HEK293 (cell line): ENCODE measurements at regions not wholly inside any gene's neighbourhood (a gene's known extent, or its start where the extent isn't known, plus 50 kb on each side); places are given as distances from the start of the nearest gene placed in this dataset.

Source experiments
- CTCF ChIA-PET: fragments of 350-600 bp; formaldehyde crosslinking; extraction: SDS; loops from one replicate; lab custom pipeline; 2021; ENCODE audit warnings: antibody characterized with exemption; lab: Yijun Ruan, JAX
- POLR2A ChIA-PET: fragments of 300-600 bp; formaldehyde crosslinking; extraction: SDS; loops from one replicate; lab custom pipeline; 2020; ENCODE audit warnings: antibody characterized with exemption, inconsistent platforms; lab: Yijun Ruan, JAX
- H3K27ac ChIP-seq: fragments of 200-500 bp; sonication (Bioruptor generic); 2 replicates; pipeline ENCODE4 v1.5.1; 2014; ENCODE audit warnings: low read depth, low read length, control low read depth, inconsistent platforms; ENCODE audit errors: extremely low read depth
- H3K36me3 ChIP-seq, 2 experiments: fragments of 200-500 bp in 1 of 2; sonication (Bioruptor generic) in 1 of 2; 1 replicate in 1 of 2; 2 replicates in 1 of 2; pipeline ENCODE4 v1.5.1; 2014 to 2017; ENCODE audit warnings: inconsistent platforms in 2 of 2, low read length in 2 of 2; ENCODE audit not compliant: control insufficient read depth in 2 of 2, insufficient read depth in 1 of 2
- H3K4me1 ChIP-seq: fragments of 200-500 bp; sonication (Bioruptor generic); 2 replicates; pipeline ENCODE4 v1.5.1; 2014; ENCODE audit warnings: mild to moderate bottlenecking, low read length, inconsistent platforms; ENCODE audit not compliant: control insufficient read depth, insufficient read depth
- H3K4me3 ChIP-seq: 2 replicates; pipeline ENCODE4 v1.5.1; 2011; ENCODE audit warnings: low read depth, mild to moderate bottlenecking, control low read depth, low read length, moderate library complexity
- H3K9me3 ChIP-seq: fragments of 200-500 bp; sonication (Bioruptor generic); 2 replicates; pipeline ENCODE4 v1.5.1; 2014; ENCODE audit warnings: low read depth, low read length, inconsistent platforms; ENCODE audit not compliant: control insufficient read depth, insufficient read depth
- BCL11A ChIP-seq: fragments of 450-650 bp; formaldehyde crosslinking; IDR thresholded peaks from 2 replicates; pipeline ENCODE4 v1.5.1; 2016; ENCODE audit warnings: low read depth, missing biosample characterization, missing genetic modification characterization
- FEZF1 ChIP-seq: fragments of 450-650 bp; formaldehyde crosslinking; IDR thresholded peaks from 2 replicates; pipeline ENCODE4 v1.5.1; 2016; ENCODE audit warnings: missing biosample characterization, missing genetic modification characterization
- GLI2 ChIP-seq: fragments of 450-650 bp; formaldehyde crosslinking; IDR thresholded peaks from 2 replicates; pipeline ENCODE4; 2017; ENCODE audit warnings: missing biosample characterization, missing genetic modification characterization, low read depth, borderline replicate concordance
- KLF10 ChIP-seq: fragments of 450-650 bp; IDR thresholded peaks from 2 replicates; pipeline ENCODE4 v1.5.1; 2018; ENCODE audit warnings: missing biosample characterization, mild to moderate bottlenecking, missing genetic modification characterization
- MEIS1 ChIP-seq: sonication (generic); formaldehyde crosslinking; IDR thresholded peaks from 2 replicates; pipeline ENCODE4 v1.8.1; 2022; ENCODE audit warnings: missing genetic modification reagents, mild to moderate bottlenecking, borderline replicate concordance
- MZF1 ChIP-seq: fragments of 450-650 bp; formaldehyde crosslinking; IDR thresholded peaks from 2 replicates; pipeline ENCODE4 v1.5.1; 2017; ENCODE audit warnings: missing biosample characterization, missing genetic modification characterization, borderline replicate concordance
- OSR2 ChIP-seq: fragments of 450-650 bp; formaldehyde crosslinking; IDR thresholded peaks from 2 replicates; pipeline ENCODE4 v1.5.1; 2016; ENCODE audit warnings: missing biosample characterization, missing genetic modification characterization
- SP7 ChIP-seq: fragments of 450-650 bp; formaldehyde crosslinking; IDR thresholded peaks from 2 replicates; pipeline ENCODE4 v1.5.1; 2016; ENCODE audit warnings: missing biosample characterization, missing genetic modification characterization
- TCF7L2 ChIP-seq: IDR thresholded peaks from 2 replicates; pipeline ENCODE4 v1.6.1; 2011; ENCODE audit warnings: low read depth, mild to moderate bottlenecking, inconsistent platforms, low read length, moderate library complexity, borderline replicate concordance
- TRIM28 ChIP-seq: IDR thresholded peaks from 2 replicates; pipeline ENCODE4 v1.6.1; 2011; ENCODE audit warnings: low read length, control low read depth, borderline replicate concordance
- ZBTB17 ChIP-seq: fragments of 450-650 bp; formaldehyde crosslinking; IDR thresholded peaks from 2 replicates; pipeline ENCODE4 v1.5.1; 2016; ENCODE audit warnings: missing biosample characterization, missing genetic modification characterization
- ZBTB8A ChIP-seq: fragments of 450-650 bp; formaldehyde crosslinking; IDR thresholded peaks from 2 replicates; pipeline ENCODE4 v1.5.1; 2016; ENCODE audit warnings: missing biosample characterization, missing genetic modification characterization
- ZFHX2 ChIP-seq: fragments of 450-650 bp; formaldehyde crosslinking; conservative IDR thresholded peaks from 2 replicates; pipeline ENCODE4 v1.5.1; 2016; ENCODE audit warnings: missing biosample characterization, missing genetic modification characterization
- ZFP37 ChIP-seq: fragments of 450-650 bp; formaldehyde crosslinking; IDR thresholded peaks from 2 replicates; pipeline ENCODE4 v1.5.1; 2016; ENCODE audit warnings: missing biosample characterization, missing genetic modification characterization
- ZFP69B ChIP-seq: fragments of 450-650 bp; formaldehyde crosslinking; IDR thresholded peaks from 2 replicates; pipeline ENCODE4 v1.5.1; 2016; ENCODE audit warnings: missing biosample characterization, missing genetic modification characterization
- ZNF223 ChIP-seq: fragments of 450-650 bp; formaldehyde crosslinking; IDR thresholded peaks from 2 replicates; pipeline ENCODE4 v1.5.1; 2016; ENCODE audit warnings: missing biosample characterization, missing genetic modification characterization
- ZNF248 ChIP-seq: fragments of 450-650 bp; formaldehyde crosslinking; IDR thresholded peaks from 2 replicates; pipeline ENCODE4 v1.5.1; 2017; ENCODE audit warnings: missing biosample characterization, missing genetic modification characterization
- ZNF274 ChIP-seq, 2 experiments: fragments of 200-500 bp in 1 of 2; fragments of 450-650 bp in 1 of 2; sonication (Bioruptor generic) in 1 of 2; formaldehyde crosslinking in 1 of 2; IDR thresholded peaks; 2 replicates each; pipeline versions ENCODE4 v1.5.1 to v1.6.1; 2014 to 2016; ENCODE audit warnings: borderline replicate concordance in 1 of 2, inconsistent platforms in 1 of 2, low read length in 1 of 2, missing biosample characterization in 1 of 2, missing genetic modification characterization in 1 of 2
- ZNF350 ChIP-seq: fragments of 450-650 bp; formaldehyde crosslinking; IDR thresholded peaks from 2 replicates; pipeline ENCODE4 v1.5.0; 2017; ENCODE audit warnings: missing biosample characterization, mild to moderate bottlenecking, missing genetic modification characterization
- ZNF394 ChIP-seq: fragments of 450-650 bp; formaldehyde crosslinking; IDR thresholded peaks from 2 replicates; pipeline ENCODE4 v1.5.1; 2016; ENCODE audit warnings: missing biosample characterization, missing genetic modification characterization, mild to moderate bottlenecking, moderate library complexity, borderline replicate concordance
- ZNF433 ChIP-seq: fragments of 450-650 bp; formaldehyde crosslinking; IDR thresholded peaks from 2 replicates; pipeline ENCODE4 v1.5.1; 2016; ENCODE audit warnings: missing biosample characterization, missing genetic modification characterization, low read depth
- ZNF629 ChIP-seq: fragments of 450-650 bp; formaldehyde crosslinking; IDR thresholded peaks from 2 replicates; pipeline ENCODE4 v1.5.1; 2017; ENCODE audit warnings: missing biosample characterization, missing genetic modification characterization
- ZNF664 ChIP-seq: fragments of 450-650 bp; formaldehyde crosslinking; IDR thresholded peaks from 2 replicates; pipeline ENCODE4 v1.5.1; 2016; ENCODE audit warnings: missing biosample characterization, missing genetic modification characterization
- ZNF747 ChIP-seq: fragments of 450-650 bp; formaldehyde crosslinking; IDR thresholded peaks from 2 replicates; pipeline ENCODE4 v1.5.1; 2016; ENCODE audit warnings: missing biosample characterization, missing genetic modification characterization
- ZSCAN30 ChIP-seq: fragments of 450-650 bp; IDR thresholded peaks from 2 replicates; pipeline ENCODE4 v1.5.1; 2018; ENCODE audit warnings: missing biosample characterization, mild to moderate bottlenecking, missing genetic modification characterization, moderate library complexity
- TF ChIP-seq, protein P1 (sequence below): fragments of 450-650 bp; formaldehyde crosslinking; IDR thresholded peaks from 2 replicates; pipeline ENCODE4 v1.5.1; 2016; ENCODE audit warnings: missing biosample characterization, missing genetic modification characterization
- TF ChIP-seq, protein P2 (sequence below): fragments of 450-650 bp; formaldehyde crosslinking; IDR thresholded peaks from 2 replicates; pipeline ENCODE4 v1.5.1; 2017; ENCODE audit warnings: missing biosample characterization, missing genetic modification characterization
- TF ChIP-seq, protein P3 (sequence below): fragments of 450-650 bp; formaldehyde crosslinking; IDR thresholded peaks from 2 replicates; pipeline ENCODE4 v1.5.1; 2016; ENCODE audit warnings: missing biosample characterization, missing genetic modification characterization

DNA sequence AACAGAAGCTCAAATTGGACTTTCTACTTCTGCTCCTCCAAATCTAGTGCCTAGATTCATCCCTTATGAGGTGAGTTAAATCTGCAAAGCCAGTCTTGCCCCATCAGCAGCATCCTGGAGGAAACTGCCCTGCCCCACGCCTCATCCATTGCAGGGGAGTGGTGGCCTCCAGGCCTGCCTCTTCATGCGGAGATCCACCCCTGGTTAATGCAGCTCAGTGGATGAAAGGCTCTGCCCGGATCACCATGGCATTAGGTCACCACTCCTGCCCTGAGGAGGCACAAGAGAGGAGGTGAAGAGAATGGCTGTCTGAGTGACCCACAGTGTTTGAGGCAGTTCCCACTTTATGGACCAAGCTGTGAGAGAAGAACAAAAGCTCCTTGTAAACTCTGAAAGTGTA is 218.1 kb downstream of the C12orf75 start:
- CTCF ChIA-PET: interaction anchor here (0.6 kb wide), 2 partner anchors 52 to 808 kb away, joined by 3 read pairs; no protein-coding TSS in a partner anchor
- Histone ChIP-seq H3K9me3 (no peaks in the 10 kb centered on the region), H3K27ac (no peak overlapping the region), H3K4me3 (no peak overlapping the region), H3K4me1 (no peaks in the 10 kb centered on the region), H3K36me3 (no peaks in the 10 kb centered on the region)
- POLR2A ChIA-PET: no interaction called here
- TF ChIP-seq ZFP37 (no peak), ZNF664 (tag by site-specific recombination) (no peak), ZNF747 (tag by site-specific recombination) (no peak), ZNF248 (tag by site-specific recombination) (no peak), ZSCAN30 (no peak)
- TF ChIP-seq, protein P1, sequence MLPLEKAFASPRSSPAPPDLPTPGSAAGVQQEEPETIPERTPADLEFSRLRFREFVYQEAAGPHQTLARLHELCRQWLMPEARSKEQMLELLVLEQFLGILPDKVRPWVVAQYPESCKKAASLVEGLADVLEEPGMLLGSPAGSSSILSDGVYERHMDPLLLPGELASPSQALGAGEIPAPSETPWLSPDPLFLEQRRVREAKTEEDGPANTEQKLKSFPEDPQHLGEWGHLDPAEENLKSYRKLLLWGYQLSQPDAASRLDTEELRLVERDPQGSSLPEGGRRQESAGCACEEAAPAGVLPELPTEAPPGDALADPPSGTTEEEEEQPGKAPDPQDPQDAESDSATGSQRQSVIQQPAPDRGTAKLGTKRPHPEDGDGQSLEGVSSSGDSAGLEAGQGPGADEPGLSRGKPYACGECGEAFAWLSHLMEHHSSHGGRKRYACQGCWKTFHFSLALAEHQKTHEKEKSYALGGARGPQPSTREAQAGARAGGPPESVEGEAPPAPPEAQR: no peak

DNA sequence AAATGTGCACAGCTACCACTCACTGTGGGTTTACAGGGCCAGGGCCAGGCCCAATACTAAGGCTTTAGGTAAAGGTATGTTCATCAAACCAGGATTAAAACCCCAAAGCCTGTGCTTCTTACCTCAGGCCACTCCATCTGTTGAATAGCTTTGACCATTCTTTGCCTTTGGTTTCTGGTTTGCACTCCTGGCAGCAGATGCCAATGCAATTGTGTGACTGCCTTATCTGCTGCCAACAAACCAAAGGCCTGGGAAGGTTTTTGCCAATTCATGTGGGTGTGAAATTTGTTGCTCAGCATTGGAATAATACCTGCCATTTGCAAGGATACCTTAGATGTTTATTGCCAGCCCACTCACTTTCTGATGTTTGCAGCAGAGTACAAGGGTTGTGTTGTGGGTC is 221.6 kb downstream of the C12orf75 start:
- ChIA-PET POLR2A (interaction anchor here (1.1 kb wide), 1 partner anchor 16 kb away, joined by 3 read pairs; no protein-coding TSS in a partner anchor), CTCF (interaction anchor here (0.5 kb wide), 1 partner anchor 77 kb away, joined by 5 read pairs; no protein-coding TSS in a partner anchor)
- H3K4me1 ChIP-seq: 0 out of 2 replicates have a peak, but pooled peaks cover 3% of the 10 kb centered on the region
- no peak overlapping the region for H3K4me3 ChIP-seq
- H3K27ac ChIP-seq: no peak overlapping the region
- H3K9me3 ChIP-seq: no peaks in the 10 kb centered on the region
- TF ChIP-seq, protein P2, sequence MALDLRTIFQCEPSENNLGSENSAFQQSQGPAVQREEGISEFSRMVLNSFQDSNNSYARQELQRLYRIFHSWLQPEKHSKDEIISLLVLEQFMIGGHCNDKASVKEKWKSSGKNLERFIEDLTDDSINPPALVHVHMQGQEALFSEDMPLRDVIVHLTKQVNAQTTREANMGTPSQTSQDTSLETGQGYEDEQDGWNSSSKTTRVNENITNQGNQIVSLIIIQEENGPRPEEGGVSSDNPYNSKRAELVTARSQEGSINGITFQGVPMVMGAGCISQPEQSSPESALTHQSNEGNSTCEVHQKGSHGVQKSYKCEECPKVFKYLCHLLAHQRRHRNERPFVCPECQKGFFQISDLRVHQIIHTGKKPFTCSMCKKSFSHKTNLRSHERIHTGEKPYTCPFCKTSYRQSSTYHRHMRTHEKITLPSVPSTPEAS (tag by site-specific recombination): no peak
- TF ChIP-seq ZFHX2: 0 out of 2 replicates have a peak, but pooled peaks have one; percentile 11
- no peaks in the 10 kb centered on the region for H3K36me3 ChIP-seq

DNA sequence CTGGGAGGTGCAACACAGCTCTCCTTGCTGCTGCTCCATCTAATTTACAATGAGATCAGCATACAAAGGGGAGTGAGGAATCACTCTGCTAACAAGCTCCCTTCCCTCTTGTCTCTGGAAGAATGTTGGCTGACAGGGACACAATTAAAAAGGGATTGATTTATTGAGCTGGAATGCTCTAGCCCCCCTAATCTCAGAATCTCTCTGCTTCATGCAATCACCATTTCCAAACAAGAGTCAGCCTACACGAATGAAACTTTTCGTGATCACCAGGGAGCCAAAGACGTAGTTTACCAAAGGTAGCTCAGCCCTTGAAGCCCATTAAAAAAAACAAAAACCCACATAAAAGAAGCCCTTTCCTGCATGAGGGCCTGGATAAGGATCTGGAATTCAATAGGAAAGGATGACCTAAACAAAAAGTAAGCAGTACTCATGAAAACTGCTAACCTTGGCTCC is 223.8 kb downstream of the C12orf75 start:
- CTCF ChIA-PET: interaction anchor here (0.7 to 2.2 kb wide), 2 partner anchors 41 to 583 kb away, joined by 3 to 4 read pairs; no protein-coding TSS in a partner anchor
- Histone ChIP-seq H3K4me1 (0 out of 2 replicates have a peak, but pooled peaks cover 3% of the 10 kb centered on the region), H3K4me3 (no peak overlapping the region), H3K27ac (no peak overlapping the region), H3K9me3 (no peaks in the 10 kb centered on the region), H3K36me3 (no peaks in the 10 kb centered on the region)
- POLR2A ChIA-PET: interaction anchor here (0.8 kb wide), 1 partner anchor 8 kb away, joined by 4 read pairs; no protein-coding TSS in a partner anchor
- TF ChIP-seq, protein P3, sequence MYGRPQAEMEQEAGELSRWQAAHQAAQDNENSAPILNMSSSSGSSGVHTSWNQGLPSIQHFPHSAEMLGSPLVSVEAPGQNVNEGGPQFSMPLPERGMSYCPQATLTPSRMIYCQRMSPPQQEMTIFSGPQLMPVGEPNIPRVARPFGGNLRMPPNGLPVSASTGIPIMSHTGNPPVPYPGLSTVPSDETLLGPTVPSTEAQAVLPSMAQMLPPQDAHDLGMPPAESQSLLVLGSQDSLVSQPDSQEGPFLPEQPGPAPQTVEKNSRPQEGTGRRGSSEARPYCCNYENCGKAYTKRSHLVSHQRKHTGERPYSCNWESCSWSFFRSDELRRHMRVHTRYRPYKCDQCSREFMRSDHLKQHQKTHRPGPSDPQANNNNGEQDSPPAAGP (tag by site-specific recombination): peak; percentile 80
- TF ChIP-seq ZNF629 (tag by site-specific recombination): 0 out of 2 replicates have a peak, but pooled peaks have one; percentile 23
- TF ChIP-seq TCF7L2: no peak
- no peak for TF ChIP-seq ZFP69B
- TF ChIP-seq TRIM28: peak; percentile 61; the same call in 1 of the 2 replicates
- no peak for TF ChIP-seq KLF10 (tag by site-specific recombination)
- peak; percentile 40; the same call in 1 of the 2 replicates for TF ChIP-seq ZBTB8A
- no peak for TF ChIP-seq GLI2
- TF ChIP-seq MZF1 (tag by site-specific recombination): peak; percentile 48; the same call in 1 of the 2 replicates
- no peak for TF ChIP-seq ZBTB17 (tag by site-specific recombination)
- TF ChIP-seq ZNF274 (IDR thresholded peaks at IDR 0.05; ENCODE audit: low read length): no peak
- no peak for TF ChIP-seq ZNF274 (tag by site-specific recombination; IDR thresholded peaks at IDR 0.05; ENCODE audit: borderline replicate concordance)
- peak; percentile 39 for TF ChIP-seq OSR2 (tag by site-specific recombination)
- TF ChIP-seq ZNF394 (tag by site-specific recombination): no peak
- peak; percentile 92 for TF ChIP-seq MEIS1 (CRISPR knock-in tag)
- TF ChIP-seq SP7 (tag by site-specific recombination): peak; percentile 95
- TF ChIP-seq FEZF1 (tag by site-specific recombination): peak; percentile 6; the same call in 1 of the 2 replicates
- no peak for TF ChIP-seq BCL11A (tag by site-specific recombination)
- no peak for TF ChIP-seq ZNF350 (tag by site-specific recombination)
- no peak for TF ChIP-seq ZNF433 (tag by site-specific recombination)
- TF ChIP-seq ZFHX2: peak; percentile 38
- no peak for TF ChIP-seq ZNF223 (tag by site-specific recombination)
